GM23248 (cell line): ENCODE measurements at regions not wholly inside any gene's neighbourhood (a gene's known extent, or its start where the extent isn't known, plus 50 kb on each side); places are given as distances from the start of the nearest gene placed in this dataset.

Experiments used
- DNase-seq: peaks from one replicate; pipeline ENCODE4 v3.0.0-alpha.2; 2015
- H2AFZ ChIP-seq: fragments of 200-600 bp; sonication (generic); 2 replicates; pipeline ENCODE4 v1.6.1; 2016; ENCODE audit warnings: antibody characterized with exemption
- H3F3A ChIP-seq: fragments of 200-600 bp; sonication (generic); 2 replicates; pipeline ENCODE4 v1.6.1; 2016; ENCODE audit warnings: mild to moderate bottlenecking, antibody characterized with exemption, mixed run types; ENCODE audit not compliant: insufficient read depth
- H3K27ac ChIP-seq: fragments of 200-600 bp; sonication (generic); 2 replicates; pipeline ENCODE4 v1.5.1; 2016; ENCODE audit warnings: mild to moderate bottlenecking
- H3K27me3 ChIP-seq: fragments of 200-600 bp; sonication (generic); replicated peaks from 2 replicates; pipeline ENCODE4 v1.6.1; 2016; ENCODE audit warnings: mild to moderate bottlenecking; ENCODE audit not compliant: insufficient read depth
- H3K36me3 ChIP-seq: fragments of 200-600 bp; sonication (generic); 2 replicates; pipeline ENCODE4 v1.6.1; 2016; ENCODE audit warnings: low read depth, mild to moderate bottlenecking
- H3K4me1 ChIP-seq: fragments of 200-600 bp; sonication (generic); 2 replicates; pipeline ENCODE4 v1.6.1; 2016; ENCODE audit warnings: mild to moderate bottlenecking; ENCODE audit not compliant: insufficient read depth
- H3K4me2 ChIP-seq: fragments of 200-600 bp; sonication (generic); one replicate; pipeline ENCODE4 v1.6.1; 2016; ENCODE audit warnings: mild to moderate bottlenecking; ENCODE audit not compliant: unreplicated experiment
- H3K4me3 ChIP-seq: fragments of 200-600 bp; sonication (generic); 2 replicates; pipeline ENCODE4 v1.5.1; 2016; ENCODE audit warnings: mild to moderate bottlenecking
- H3K79me2 ChIP-seq: fragments of 200-600 bp; sonication (generic); 2 replicates; pipeline ENCODE4 v1.6.1; 2016; ENCODE audit warnings: mild to moderate bottlenecking; ENCODE audit not compliant: insufficient read depth
- H3K9ac ChIP-seq: fragments of 200-600 bp; sonication (generic); 2 replicates; pipeline ENCODE4 v1.6.1; 2016; ENCODE audit warnings: mild to moderate bottlenecking
- H3K9me2 ChIP-seq: fragments of 200-600 bp; sonication (generic); 2 replicates; pipeline ENCODE4 v1.6.1; 2016; ENCODE audit warnings: mixed run types, mild to moderate bottlenecking, moderate library complexity; ENCODE audit not compliant: insufficient read depth
- H3K9me3 ChIP-seq: fragments of 200-600 bp; sonication (generic); one replicate; pipeline ENCODE4 v1.6.1; 2017; ENCODE audit warnings: low read depth
- H4K20me1 ChIP-seq: fragments of 200-600 bp; sonication (generic); 2 replicates; pipeline ENCODE4 v1.6.0; 2016; ENCODE audit not compliant: insufficient read depth
- EZH2 ChIP-seq: fragments of 200-600 bp; sonication (generic); IDR thresholded peaks from 2 replicates; pipeline ENCODE4 v1.6.1; 2018; ENCODE audit warnings: antibody characterized with exemption, mild to moderate bottlenecking; ENCODE audit not compliant: insufficient read depth, poor library complexity, severe bottlenecking
- EZH2phosphoT487 ChIP-seq: fragments of 200-600 bp; sonication (generic); IDR thresholded peaks from 2 replicates; pipeline ENCODE4 v1.6.1; 2018; ENCODE audit warnings: antibody characterized with exemption, moderate library complexity, mild to moderate bottlenecking, low read depth; ENCODE audit not compliant: insufficient read depth
- WGBS, 2 experiments: methylation state at CpG; one replicate each; pipeline ENCODE4 v1.1.6; 2015 to 2017; ENCODE audit warnings: low lambda C conversion rate in 2 of 2, low coverage in 1 of 2; ENCODE audit errors: missing lambda C conversion rate in 2 of 2; 5-methylcytosine and 5-hydroxymethylcytosine counted together
- in situ Hi-C: fragments of 300-500 bp; cut with MboI; formaldehyde crosslinking; loops from 2 replicates; pipeline ENCODE4 v1.15.0; 2020

DNA sequence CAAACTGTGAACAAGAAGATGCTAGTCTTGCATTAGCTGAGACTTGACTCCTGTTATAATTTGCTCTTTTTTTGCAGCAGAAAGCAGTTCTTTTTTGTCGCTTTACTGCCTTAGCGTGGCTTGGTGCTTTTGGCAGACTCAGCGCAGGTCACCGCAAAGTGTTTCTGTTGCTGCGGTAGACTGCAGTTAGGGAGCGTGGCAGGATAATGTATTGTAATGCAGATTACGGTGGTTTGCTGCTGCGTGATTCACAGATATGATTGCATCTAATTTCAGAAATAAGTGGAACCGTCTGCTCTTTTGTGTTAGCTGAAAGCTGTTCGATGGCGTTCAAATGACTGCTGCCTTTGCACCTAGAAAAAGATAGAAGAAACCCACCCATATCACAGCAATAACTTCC lies 131.6 kb upstream of the SATB2 start:
- no peaks in the 10 kb centered on the region for H3K9me2 ChIP-seq
- TF ChIP-seq EZH2: no peak
- no peak for TF ChIP-seq EZH2phosphoT487
- WGBS, 2 experiments: 16 to 18% methylated on average over 11 of the region's 11 CpGs
- H3K9ac ChIP-seq: no peak overlapping the region
- no peaks in the 10 kb centered on the region for H3K79me2 ChIP-seq
- H3F3A ChIP-seq: no peaks in the 10 kb centered on the region
- H3K4me3 ChIP-seq: no peak overlapping the region
- in situ Hi-C loops: no loop called here
- H3K27ac ChIP-seq: no peak overlapping the region
- H3K4me1 ChIP-seq: no peaks in the 10 kb centered on the region
- no peak overlapping the region for H3K4me2 ChIP-seq
- H3K36me3 ChIP-seq: no peaks in the 10 kb centered on the region
- H2AFZ ChIP-seq: no peak overlapping the region
- H3K9me3 ChIP-seq: no peaks in the 10 kb centered on the region
- peaks cover 24% of the 10 kb centered on the region for H3K27me3 ChIP-seq
- H4K20me1 ChIP-seq: no peaks in the 10 kb centered on the region
- peak; percentile 32 for DNase-seq

DNA sequence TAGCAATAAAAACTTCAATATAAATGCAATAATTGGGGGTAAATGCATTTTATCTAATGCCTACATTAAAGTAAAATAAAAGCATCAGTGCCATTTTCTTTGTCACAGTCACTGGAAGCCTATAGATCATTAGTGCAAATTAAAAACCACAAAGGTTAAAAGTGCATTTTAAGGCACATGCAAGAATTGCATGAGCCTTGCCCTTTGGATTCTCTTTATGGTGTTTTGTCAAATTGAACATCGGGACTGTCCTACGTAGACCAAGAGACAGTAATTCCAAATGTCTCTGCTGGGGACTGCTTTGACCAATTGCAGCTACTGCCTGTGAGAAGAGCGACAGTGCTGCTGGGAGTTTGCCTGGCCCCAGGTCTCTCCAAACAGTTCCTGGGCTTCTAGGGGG lies 130.3 kb upstream of the SATB2 start:
- in situ Hi-C loops: no loop called here

DNA sequence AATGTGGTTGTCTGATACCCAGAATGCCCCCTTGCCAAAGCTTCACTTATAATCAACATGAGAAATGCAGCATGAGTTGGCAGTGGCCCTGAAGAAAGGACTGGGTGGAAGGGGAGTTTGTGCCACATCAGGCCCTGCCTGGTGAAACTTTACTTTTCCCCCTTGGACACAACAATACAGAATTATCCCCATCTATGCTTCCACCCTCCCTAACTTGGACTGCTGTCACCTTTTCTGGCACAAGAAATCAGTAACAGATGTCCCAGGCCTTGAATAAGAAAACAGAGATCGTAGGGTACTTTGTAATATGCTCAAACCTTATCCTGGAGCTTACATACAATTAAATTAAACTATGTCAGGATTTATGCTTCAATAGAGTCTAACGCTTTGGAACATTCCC lies 128.9 kb upstream of the SATB2 start:
- 27 to 32% methylated on average over 2 of the region's 2 CpGs for WGBS, 2 experiments
- H2AFZ ChIP-seq: no peak overlapping the region
- no peaks in the 10 kb centered on the region for H3F3A ChIP-seq
- in situ Hi-C loops: no loop called here
- H3K27ac ChIP-seq: no peak overlapping the region
- no peak overlapping the region for H3K9ac ChIP-seq
- no peaks in the 10 kb centered on the region for H3K36me3 ChIP-seq
- H3K4me3 ChIP-seq: no peak overlapping the region
- H4K20me1 ChIP-seq: no peaks in the 10 kb centered on the region
- no peak for DNase-seq
- no peaks in the 10 kb centered on the region for H3K9me3 ChIP-seq
- H3K9me2 ChIP-seq: no peaks in the 10 kb centered on the region
- H3K79me2 ChIP-seq: no peaks in the 10 kb centered on the region
- H3K27me3 ChIP-seq: peaks cover 24% of the 10 kb centered on the region
- no peak for TF ChIP-seq EZH2
- no peak for TF ChIP-seq EZH2phosphoT487
- no peaks in the 10 kb centered on the region for H3K4me1 ChIP-seq
- H3K4me2 ChIP-seq: no peak overlapping the region

More for the DNA sequence above, 130.3 kb upstream of the SATB2 start:
- H2AFZ ChIP-seq: no peak overlapping the region
- no peak for DNase-seq
- no peaks in the 10 kb centered on the region for H3K9me2 ChIP-seq
- peaks cover 24% of the 10 kb centered on the region for H3K27me3 ChIP-seq
- no peak for TF ChIP-seq EZH2phosphoT487
- no peak overlapping the region for H3K27ac ChIP-seq
- H4K20me1 ChIP-seq: no peaks in the 10 kb centered on the region
- no peaks in the 10 kb centered on the region for H3K9me3 ChIP-seq
- H3K36me3 ChIP-seq: no peaks in the 10 kb centered on the region
- H3K4me2 ChIP-seq: no peak overlapping the region
- no peak overlapping the region for H3K9ac ChIP-seq
- H3F3A ChIP-seq: no peaks in the 10 kb centered on the region
- H3K4me3 ChIP-seq: no peak overlapping the region
- H3K4me1 ChIP-seq: no peaks in the 10 kb centered on the region
- no peaks in the 10 kb centered on the region for H3K79me2 ChIP-seq
- 86 to 94% methylated on average over 3 of the region's 3 CpGs for WGBS, 2 experiments

DNA sequence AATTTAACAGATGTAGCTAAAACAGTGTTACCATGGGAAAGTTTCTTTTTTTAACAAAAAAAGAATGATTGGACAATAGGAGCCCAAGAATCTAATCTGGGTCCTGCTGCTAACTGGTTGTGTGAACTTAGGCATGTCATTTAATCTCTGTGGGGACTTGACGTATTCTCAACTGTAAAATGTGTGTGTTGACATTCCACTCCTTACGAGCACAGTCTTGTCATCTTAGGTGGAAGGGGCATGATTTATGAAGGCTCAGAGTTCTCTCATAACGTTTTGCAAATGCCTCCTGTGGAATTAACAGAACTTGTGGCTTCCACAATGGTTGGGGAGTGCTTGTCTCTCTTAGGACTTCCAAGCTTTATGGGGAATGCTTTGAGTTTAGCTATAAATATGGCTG lies 125.9 kb upstream of the SATB2 start:
- Histone ChIP-seq H3K4me3 (no peak overlapping the region), H3F3A (no peaks in the 10 kb centered on the region), H3K9me3 (no peaks in the 10 kb centered on the region), H4K20me1 (no peaks in the 10 kb centered on the region), H3K4me1 (no peaks in the 10 kb centered on the region), H3K79me2 (no peaks in the 10 kb centered on the region), H3K36me3 (no peaks in the 10 kb centered on the region), H3K9me2 (no peaks in the 10 kb centered on the region), H3K27me3 (peaks cover 13% of the 10 kb centered on the region), H2AFZ (no peak overlapping the region), H3K9ac (no peak overlapping the region), H3K27ac (no peak overlapping the region), H3K4me2 (no peak overlapping the region)
- 28 to 33% methylated on average over 3 of the region's 3 CpGs for WGBS, 2 experiments
- DNase-seq: no peak
- in situ Hi-C loops: no loop called here
- TF ChIP-seq EZH2phosphoT487 (no peak), EZH2 (no peak)

DNA sequence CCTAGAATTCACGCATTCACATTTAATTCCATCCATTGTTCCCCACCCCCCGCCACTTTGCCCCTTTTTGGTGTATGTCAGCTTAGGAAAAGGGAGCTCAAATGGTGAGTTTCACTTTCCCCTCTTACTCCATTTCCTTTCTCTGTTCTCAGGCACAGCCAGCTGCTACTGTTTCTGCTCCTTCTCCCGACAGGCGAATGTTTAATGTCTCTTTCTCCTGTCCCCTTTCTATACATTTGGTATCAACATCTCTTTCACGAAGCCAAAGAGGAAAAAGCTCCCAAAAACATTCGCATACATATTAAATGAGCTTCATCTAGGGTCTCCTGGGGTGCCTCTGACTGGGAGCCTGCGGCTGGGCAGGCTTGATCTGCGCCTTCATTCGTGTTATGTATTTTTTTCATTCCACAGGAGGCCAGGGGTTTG lies 124.2 kb upstream of the SATB2 start:
- no peaks in the 10 kb centered on the region for H3K79me2 ChIP-seq
- in situ Hi-C loops: no loop called here
- DNase-seq: no peak
- H3K4me1 ChIP-seq: no peaks in the 10 kb centered on the region
- H3F3A ChIP-seq: no peaks in the 10 kb centered on the region
- H2AFZ ChIP-seq: no peak overlapping the region
- no peak overlapping the region for H3K4me2 ChIP-seq
- no peaks in the 10 kb centered on the region for H3K9me2 ChIP-seq
- WGBS, 2 experiments: 69% methylated on average over 9 of the region's 9 CpGs
- H3K4me3 ChIP-seq: no peak overlapping the region
- H3K36me3 ChIP-seq: no peaks in the 10 kb centered on the region
- TF ChIP-seq EZH2 (no peak), EZH2phosphoT487 (no peak)
- no peaks in the 10 kb centered on the region for H3K9me3 ChIP-seq
- H3K27ac ChIP-seq: no peak overlapping the region
- H3K27me3 ChIP-seq: no peaks in the 10 kb centered on the region; the same call in none of the 2 replicates
- H3K9ac ChIP-seq: no peak overlapping the region
- H4K20me1 ChIP-seq: no peaks in the 10 kb centered on the region
